Adipocyte (in vitro differentiated cells): ENCODE measurements at regions not wholly inside any gene's neighbourhood (a gene's known extent, or its start where the extent isn't known, plus 50 kb on each side); places are given as distances from the start of the nearest gene placed in this dataset.
"Not testable (repeated sequence)": the region's sequence is repeated elsewhere in the genome, so short reads cannot be mapped to it uniquely, and the experiment has no call there.

Source experiments
- DNase-seq: peaks from one replicate; pipeline ENCODE4 v3.0.0-alpha.2; 2015; ENCODE audit warnings: low read depth
- H3K27me3 ChIP-seq: replicated peaks from 2 replicates; pipeline ENCODE4 v1.7.0; 2013; ENCODE audit warnings: mild to moderate bottlenecking, low read length, moderate library complexity; ENCODE audit not compliant: control insufficient read depth, insufficient read depth
- H3K36me3 ChIP-seq: 2 replicates; pipeline ENCODE4 v1.7.0; 2013; ENCODE audit warnings: low read length, mild to moderate bottlenecking, moderate library complexity; ENCODE audit not compliant: control insufficient read depth, insufficient read depth, severe bottlenecking
- H3K4me1 ChIP-seq: 2 replicates; pipeline ENCODE4 v1.7.0; 2013; ENCODE audit warnings: mild to moderate bottlenecking, low read length, moderate library complexity; ENCODE audit not compliant: control insufficient read depth, insufficient read depth
- H3K4me3 ChIP-seq: 2 replicates; pipeline ENCODE4 v1.7.0; 2013; ENCODE audit warnings: mild to moderate bottlenecking, low read length, moderate library complexity
- H3K9ac ChIP-seq: 2 replicates; pipeline ENCODE4 v1.7.0; 2013; ENCODE audit warnings: mild to moderate bottlenecking, low read length, moderate library complexity
- H3K9me3 ChIP-seq: 2 replicates; pipeline ENCODE4 v1.7.0; 2013; ENCODE audit warnings: mild to moderate bottlenecking, low read length, moderate library complexity; ENCODE audit not compliant: control insufficient read depth

DNA sequence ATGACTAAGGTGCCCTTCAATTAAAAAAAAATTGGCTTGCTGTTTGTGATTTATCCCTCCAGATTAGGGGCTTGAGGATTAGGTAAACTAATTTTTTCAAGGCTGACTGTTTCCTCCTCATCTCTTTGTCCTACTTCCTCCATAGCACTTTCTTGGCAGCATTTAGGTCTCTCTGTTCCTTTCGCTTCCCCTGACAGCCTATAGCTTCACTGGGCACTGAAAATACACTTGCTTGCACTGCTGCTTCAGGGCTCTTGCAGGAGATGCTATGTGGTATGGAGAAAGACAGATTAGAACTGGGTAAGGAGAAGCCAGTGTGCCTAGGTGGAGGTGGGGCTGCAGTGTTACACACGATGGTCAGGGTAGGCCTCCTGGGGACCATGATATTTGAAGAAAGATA is 112.3 kb upstream of the SFRP2 start:
- no peak for DNase-seq
- Histone ChIP-seq H3K9ac (no peak overlapping the region), H3K4me3 (no peak overlapping the region), H3K27me3 (no peaks in the 10 kb centered on the region), H3K36me3 (no peaks in the 10 kb centered on the region), H3K4me1 (peaks cover under 1% of the 10 kb centered on the region), H3K9me3 (no peaks in the 10 kb centered on the region)

DNA sequence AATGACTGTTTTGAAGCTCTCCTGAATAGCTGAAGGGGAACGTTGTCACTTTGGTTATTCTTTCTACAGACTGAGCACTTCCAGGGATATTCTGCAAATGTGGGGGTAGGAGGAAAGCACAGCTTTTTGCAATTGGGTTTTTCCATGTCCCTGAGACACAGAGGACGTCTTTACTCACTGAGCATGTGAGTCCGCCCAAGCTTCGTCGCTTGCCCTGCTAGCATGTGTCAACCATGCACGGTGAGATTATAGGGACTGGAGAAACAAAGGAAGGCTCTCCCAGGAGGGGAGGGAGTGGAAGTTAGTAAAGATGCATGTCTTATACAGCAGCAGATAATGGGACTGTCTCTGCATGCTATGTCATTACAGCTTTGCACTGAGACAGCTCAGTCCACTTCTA is 111.5 kb upstream of the SFRP2 start:
- DNase-seq: no peak
- Histone ChIP-seq H3K4me3 (no peak overlapping the region), H3K9me3 (no peaks in the 10 kb centered on the region), H3K9ac (no peak overlapping the region), H3K4me1 (no peaks in the 10 kb centered on the region), H3K27me3 (no peaks in the 10 kb centered on the region), H3K36me3 (no peaks in the 10 kb centered on the region)

DNA sequence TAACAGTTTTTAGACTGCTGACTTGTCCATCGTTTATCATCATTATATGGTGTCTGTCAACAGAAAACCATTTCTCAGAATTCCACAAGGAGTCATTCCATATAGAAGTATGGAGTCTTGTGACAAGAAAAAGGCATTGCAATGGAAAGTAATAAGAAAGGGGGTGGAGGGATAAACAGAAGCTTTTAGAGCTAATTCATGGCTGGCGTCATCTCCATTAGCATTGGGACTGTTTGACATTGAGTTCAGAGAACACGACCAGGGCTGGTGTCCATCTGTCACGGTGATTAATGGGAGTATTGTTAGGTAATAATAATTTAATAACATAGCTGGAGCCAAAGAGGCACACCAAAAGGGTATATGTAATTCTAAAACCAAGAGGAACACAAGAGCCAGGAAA is 101.9 kb upstream of the SFRP2 start:
- H3K4me3 ChIP-seq: no peak overlapping the region
- H3K4me1 ChIP-seq: peaks cover 16% of the 10 kb centered on the region
- DNase-seq: no peak
- H3K9ac ChIP-seq: no peak overlapping the region
- no peaks in the 10 kb centered on the region for H3K9me3 ChIP-seq
- no peaks in the 10 kb centered on the region for H3K27me3 ChIP-seq
- no peaks in the 10 kb centered on the region for H3K36me3 ChIP-seq

DNA sequence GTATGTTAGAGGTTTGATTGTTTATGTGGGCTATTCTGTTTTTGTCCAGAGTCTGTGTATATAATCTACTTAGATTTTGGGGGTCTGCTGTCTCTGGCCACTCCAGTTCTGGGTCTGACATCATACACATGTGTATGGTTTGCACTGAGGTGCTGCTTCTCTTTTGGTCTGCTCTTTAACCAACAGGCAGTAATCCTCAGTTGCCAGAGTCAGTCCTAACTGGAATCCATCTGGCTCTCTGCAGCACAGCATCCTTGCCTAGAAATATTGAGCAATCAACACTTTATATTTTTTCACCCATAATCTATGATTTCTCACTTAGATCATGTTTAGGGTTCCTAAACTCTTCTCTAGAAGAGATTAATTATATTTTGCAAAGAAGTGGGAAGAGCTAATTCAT is 98.3 kb upstream of the SFRP2 start:
- no peak for DNase-seq
- Histone ChIP-seq H3K27me3 (no peaks in the 10 kb centered on the region), H3K4me3 (no peak overlapping the region), H3K9ac (no peak overlapping the region), H3K4me1 (peaks cover 17% of the 10 kb centered on the region), H3K36me3 (no peaks in the 10 kb centered on the region), H3K9me3 (no peaks in the 10 kb centered on the region)

DNA sequence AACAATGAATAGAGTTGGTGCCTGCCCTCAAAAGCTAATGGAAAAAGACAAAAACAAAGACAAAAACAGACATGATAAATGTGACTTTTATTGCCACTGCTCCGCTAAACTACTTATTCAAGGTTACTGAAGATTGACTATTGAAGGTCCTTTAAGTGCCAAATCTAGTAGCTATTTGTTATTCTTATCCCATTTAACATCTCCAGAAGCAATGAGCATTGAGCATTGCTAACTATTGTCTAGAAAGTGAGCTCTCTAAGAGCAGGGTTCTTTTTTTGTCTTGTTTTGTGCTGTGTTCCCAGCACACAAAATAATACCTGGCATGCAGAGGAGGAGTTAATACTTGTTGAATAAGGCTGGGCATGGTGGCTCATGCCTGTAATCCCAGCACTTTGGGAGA is 95.4 kb upstream of the SFRP2 start:
- no peaks in the 10 kb centered on the region for H3K27me3 ChIP-seq
- peaks cover 14% of the 10 kb centered on the region for H3K9me3 ChIP-seq
- H3K9ac ChIP-seq: no peak overlapping the region
- no peak for DNase-seq
- H3K4me1 ChIP-seq: peaks cover 17% of the 10 kb centered on the region
- H3K36me3 ChIP-seq: no peaks in the 10 kb centered on the region
- no peak overlapping the region for H3K4me3 ChIP-seq

DNA sequence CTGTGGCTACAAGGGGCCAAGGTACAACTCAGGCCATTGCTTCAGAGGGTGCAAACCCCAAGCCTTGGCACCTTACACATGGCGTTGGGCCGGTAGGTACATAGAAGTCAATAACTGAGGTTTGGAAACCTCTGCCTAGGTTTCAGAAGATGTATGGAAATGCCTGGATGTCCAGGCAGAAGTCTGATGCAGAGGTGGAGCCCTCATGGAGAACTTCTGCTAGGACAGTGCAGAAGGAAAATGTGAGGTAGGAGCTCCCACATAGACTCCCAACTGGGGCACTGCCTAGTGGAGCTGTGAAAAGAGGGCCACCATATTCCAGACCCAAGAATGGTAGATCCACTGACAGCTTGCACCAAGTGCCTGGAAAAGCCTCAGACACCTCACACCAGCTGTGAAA is 92.1 kb upstream of the SFRP2 start:
- no peak for DNase-seq
- no peak overlapping the region for H3K9ac ChIP-seq
- H3K27me3 ChIP-seq: no peaks in the 10 kb centered on the region
- peaks cover 14% of the 10 kb centered on the region for H3K9me3 ChIP-seq
- H3K36me3 ChIP-seq: no peaks in the 10 kb centered on the region
- H3K4me3 ChIP-seq: peak overlapping the region; percentile 10
- peaks cover 3% of the 10 kb centered on the region for H3K4me1 ChIP-seq

DNA sequence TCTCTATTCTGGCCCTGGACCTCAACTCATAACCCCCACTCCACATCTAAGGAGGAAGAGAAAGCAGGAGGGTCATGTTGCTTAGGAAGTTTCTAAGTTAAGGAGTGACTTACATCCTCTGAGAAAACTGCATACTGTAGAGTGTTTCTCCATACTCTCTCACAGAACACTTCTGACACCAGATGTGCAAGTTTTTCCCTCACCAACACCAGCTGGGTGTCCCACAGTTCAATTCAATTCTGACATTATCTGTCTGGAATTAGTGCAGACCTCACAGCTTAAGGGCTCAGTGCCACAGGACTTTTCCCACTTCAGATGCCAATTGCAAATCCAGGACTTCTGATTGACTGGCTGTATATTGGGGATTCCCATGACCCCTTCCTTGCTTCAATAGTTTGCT is 89.0 kb upstream of the SFRP2 start:
- no peak for DNase-seq
- no peaks in the 10 kb centered on the region for H3K27me3 ChIP-seq
- no peak overlapping the region for H3K4me3 ChIP-seq
- H3K36me3 ChIP-seq: no peaks in the 10 kb centered on the region
- H3K4me1 ChIP-seq: no peaks in the 10 kb centered on the region
- peaks cover 14% of the 10 kb centered on the region for H3K9me3 ChIP-seq
- H3K9ac ChIP-seq: no peak overlapping the region

DNA sequence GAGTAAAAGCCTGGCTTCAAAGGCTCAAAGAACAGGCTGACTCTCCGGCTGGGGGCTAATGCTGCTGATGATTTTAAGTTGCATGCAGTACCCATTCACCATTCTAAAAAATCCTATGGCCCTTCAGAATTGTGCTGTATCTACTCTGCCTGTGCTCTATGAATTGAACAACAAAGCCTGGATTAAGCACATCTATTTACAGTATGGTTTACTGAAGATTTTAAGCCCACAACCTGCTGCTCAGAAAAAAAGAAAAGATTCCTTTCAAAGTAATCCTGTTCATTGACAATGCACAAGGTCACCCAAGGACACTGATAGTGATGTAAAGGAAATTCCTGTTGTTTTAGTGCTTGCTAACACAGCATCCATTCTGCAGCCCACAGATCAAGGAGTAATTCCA is 84.9 kb upstream of the SFRP2 start:
- H3K9me3 ChIP-seq: no peaks in the 10 kb centered on the region
- H3K36me3 ChIP-seq: no peaks in the 10 kb centered on the region
- H3K4me1 ChIP-seq: no peaks in the 10 kb centered on the region
- no peak for DNase-seq
- H3K27me3 ChIP-seq: no peaks in the 10 kb centered on the region
- no peak overlapping the region for H3K9ac ChIP-seq
- H3K4me3 ChIP-seq: no peak overlapping the region

DNA sequence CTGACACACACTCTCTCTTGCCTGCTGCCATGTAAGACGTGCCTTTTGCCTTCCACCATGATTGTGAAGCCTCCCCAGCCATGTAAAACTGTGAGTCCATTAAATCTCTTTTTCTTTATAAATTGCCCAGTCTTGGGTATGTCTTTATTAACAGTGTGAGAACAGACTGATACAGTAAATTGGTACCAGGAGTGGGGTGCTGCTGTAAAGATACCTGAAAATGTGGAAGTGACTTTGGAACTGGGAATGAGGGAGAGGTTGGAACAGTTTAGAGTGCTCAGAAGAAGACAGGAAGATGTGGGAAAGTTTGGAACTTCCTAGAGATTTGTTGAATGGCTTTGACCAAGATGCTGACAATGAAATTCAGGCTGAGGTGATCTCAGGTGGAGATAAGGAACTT is 77.9 kb upstream of the SFRP2 start:
- not testable (repeated sequence) for H3K9ac ChIP-seq, H3K4me1 ChIP-seq, H3K36me3 ChIP-seq, H3K27me3 ChIP-seq, DNase-seq, H3K4me3 ChIP-seq
- peaks cover 45% of the 10 kb centered on the region for H3K9me3 ChIP-seq

DNA sequence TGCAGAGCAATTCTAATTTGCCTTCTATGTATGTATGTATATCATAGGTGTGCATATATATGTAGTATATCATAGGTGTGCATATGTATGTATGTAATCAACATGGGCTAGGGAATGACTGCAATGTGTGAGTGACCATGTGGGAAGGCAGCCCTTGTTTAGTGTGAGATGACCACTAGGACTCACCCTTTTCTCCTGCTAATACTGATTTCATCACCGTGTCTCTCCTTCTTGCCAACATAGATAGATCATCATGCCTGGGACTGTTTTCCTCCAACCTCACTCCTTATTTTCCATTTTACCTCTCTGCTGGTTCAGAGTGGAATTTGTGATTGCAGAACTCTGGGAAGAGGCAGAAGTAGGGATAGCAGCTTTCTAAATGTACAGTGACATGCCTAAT is 63.6 kb upstream of the SFRP2 start:
- Histone ChIP-seq H3K27me3 (no peaks in the 10 kb centered on the region), H3K4me1 (no peaks in the 10 kb centered on the region), H3K9ac (no peak overlapping the region), H3K4me3 (no peak overlapping the region), H3K9me3 (peaks cover 14% of the 10 kb centered on the region), H3K36me3 (no peaks in the 10 kb centered on the region)
- no peak for DNase-seq

DNA sequence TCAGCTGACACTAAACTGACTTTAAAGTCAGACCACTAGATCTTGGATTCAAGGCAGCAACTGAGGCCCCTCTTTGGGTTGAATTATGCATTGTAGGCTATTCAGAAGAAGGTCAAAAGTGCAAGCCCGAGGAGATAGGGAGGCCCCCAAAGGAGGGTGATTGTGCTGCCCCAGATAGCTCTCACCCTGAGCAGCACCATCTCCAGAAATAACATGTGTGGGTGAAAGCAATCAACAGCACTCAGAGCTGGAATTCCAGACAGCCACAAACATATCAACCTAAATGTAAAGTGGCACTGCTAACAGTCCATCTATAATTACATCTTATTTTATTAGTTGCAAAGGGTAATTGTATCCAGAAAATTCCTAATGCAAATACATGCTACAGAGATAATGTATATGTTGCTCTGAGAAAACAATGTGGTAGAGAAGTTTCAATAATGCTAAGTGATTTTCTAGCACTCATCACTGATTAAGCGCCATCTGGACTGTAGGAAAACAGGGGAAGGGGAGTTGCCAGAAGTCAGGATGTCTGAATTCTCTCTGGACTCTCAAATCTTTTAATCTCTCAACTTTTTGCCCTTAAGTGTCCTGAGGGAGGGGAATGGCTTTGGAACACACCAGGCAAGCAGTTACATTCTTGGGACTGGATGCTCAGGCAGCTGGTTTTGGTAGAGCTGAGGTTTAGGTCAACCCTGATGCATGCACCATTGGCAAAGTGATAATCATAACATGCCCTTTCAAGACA is 61.8 kb upstream of the SFRP2 start:
- no peaks in the 10 kb centered on the region for H3K36me3 ChIP-seq
- H3K9me3 ChIP-seq: peaks cover 10% of the 10 kb centered on the region
- no peak overlapping the region for H3K9ac ChIP-seq
- H3K27me3 ChIP-seq: no peaks in the 10 kb centered on the region
- no peak overlapping the region for H3K4me3 ChIP-seq
- DNase-seq: peak; percentile 5
- H3K4me1 ChIP-seq: no peaks in the 10 kb centered on the region

DNA sequence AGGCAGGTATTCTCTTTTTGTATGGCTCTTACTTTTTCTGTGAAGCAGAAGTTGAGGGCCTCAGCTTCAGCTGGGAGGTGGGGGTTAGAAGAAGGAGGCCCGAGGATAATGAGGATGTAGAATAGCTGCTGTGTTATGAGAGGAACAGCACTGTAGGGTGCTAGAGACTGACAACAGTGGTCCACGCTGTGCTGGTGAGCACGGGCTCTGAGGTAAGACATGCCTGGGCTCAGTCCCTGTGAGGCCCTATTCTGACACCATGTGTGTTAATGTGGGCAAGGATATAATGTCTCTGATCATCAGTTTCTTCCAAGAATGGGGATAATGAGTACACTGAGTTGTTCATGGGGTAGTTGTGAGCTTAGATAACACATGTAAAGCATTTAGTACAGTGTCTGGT is 55.3 kb upstream of the SFRP2 start:
- H3K9ac ChIP-seq: no peak overlapping the region
- no peak overlapping the region for H3K4me3 ChIP-seq
- no peak for DNase-seq
- H3K4me1 ChIP-seq: no peaks in the 10 kb centered on the region
- H3K36me3 ChIP-seq: no peaks in the 10 kb centered on the region
- peaks cover 6% of the 10 kb centered on the region for H3K9me3 ChIP-seq
- H3K27me3 ChIP-seq: no peaks in the 10 kb centered on the region
